HG03025 (cell line): ENCODE measurements at regions not wholly inside any gene's neighbourhood (a gene's known extent, or its start where the extent isn't known, plus 50 kb on each side); places are given as distances from the start of the nearest gene placed in this dataset.

Experiments used
- ATAC-seq: cut with Tn5 transposase; IDR thresholded peaks from one replicate; pipeline ENCODE4 v1.9.1; 2021; ENCODE audit warnings: mild to moderate bottlenecking, moderate library complexity; ENCODE audit not compliant: unreplicated experiment, low FRiP score

GRCh38 chr14:71523630-71524319 lies 408.5 kb upstream of the RGS6 start:
- peak; percentile 49 for ATAC-seq

GRCh38 chr14:71524320-71524982 lies 407.8 kb upstream of the RGS6 start:
- no peak for ATAC-seq

GRCh38 chr14:71525663-71526221 lies 406.5 kb upstream of the RGS6 start:
- ATAC-seq, result no peak

GRCh38 chr14:71526388-71526787 lies 405.8 kb upstream of the RGS6 start:
- no peak for ATAC-seq

GRCh38 chr14:71527838-71528237 lies 404.4 kb upstream of the RGS6 start:
- no peak for ATAC-seq

GRCh38 chr14:71529848-71530247 lies 402.4 kb upstream of the RGS6 start:
- ATAC-seq, result no peak

GRCh38 chr14:71532344-71532743 lies 399.9 kb upstream of the RGS6 start:
- ATAC-seq, result no peak

GRCh38 chr14:71532790-71533189 lies 399.4 kb upstream of the RGS6 start:
- ATAC-seq, result no peak

GRCh38 chr14:71533390-71533789 lies 398.8 kb upstream of the RGS6 start:
- no peak for ATAC-seq

- ATAC-seq, result no peak
These were observed 398.4 kb upstream of the RGS6 start for GRCh38 chr14:71533800-71534199.

- no peak for ATAC-seq
These were observed 397.7 kb upstream of the RGS6 start for GRCh38 chr14:71534506-71534905.

- no peak for ATAC-seq
These were observed 396.1 kb upstream of the RGS6 start for GRCh38 chr14:71536015-71536740.

GRCh38 chr14:71536927-71537772 lies 395.1 kb upstream of the RGS6 start:
- ATAC-seq, result no peak

GRCh38 chr14:71538288-71538687 lies 393.9 kb upstream of the RGS6 start:
- ATAC-seq, result no peak

GRCh38 chr14:71538938-71539649 lies 393.1 kb upstream of the RGS6 start:
- ATAC-seq, result no peak

- no peak for ATAC-seq
These were observed 392.5 kb upstream of the RGS6 start for GRCh38 chr14:71539650-71540285.

GRCh38 chr14:71541271-71541670 lies 391.0 kb upstream of the RGS6 start:
- ATAC-seq, result no peak

GRCh38 chr14:71541973-71542690 lies 390.1 kb upstream of the RGS6 start:
- ATAC-seq, result no peak
